Activated T-helper 1 cell treated with anti-CD3 and anti-CD28 coated beads, Interleukin-12 subunit alpha, Interleukin-12 subunit beta, Interleukin-2, Interleukin-4 antibody, amounts not matched to agents 30 ng/mL and 10 ng/mL and 1 ng/mL, durations not matched to agents 14 hours and 24 hours and 36 hours (primary cell): ENCODE measurements at regions not wholly inside any gene's neighbourhood (a gene's known extent, or its start where the extent isn't known, plus 50 kb on each side); places are given as distances from the start of the nearest gene placed in this dataset.

Experiments
- DNase-seq: peaks from one replicate; pipeline ENCODE4 v3.0.0; 2021; ENCODE audit warnings: low spot score
- H3K27ac Mint-ChIP-seq: one replicate; pipeline ENCODE4 v1.8.0; 2021; ENCODE audit warnings: mild to moderate bottlenecking, mixed read lengths
- H3K27me3 Mint-ChIP-seq: one replicate; pipeline ENCODE4 v1.8.0; 2022; ENCODE audit warnings: mild to moderate bottlenecking, moderate library complexity, mixed read lengths; ENCODE audit not compliant: insufficient read depth
- H3K36me3 Mint-ChIP-seq: one replicate; pipeline ENCODE4 v1.8.0; 2021; ENCODE audit warnings: low read depth, mixed read lengths
- H3K4me1 Mint-ChIP-seq: one replicate; pipeline ENCODE4 v1.8.0; 2021; ENCODE audit warnings: low read depth, mixed read lengths
- H3K4me3 Mint-ChIP-seq: one replicate; pipeline ENCODE4 v1.8.0; 2021; ENCODE audit warnings: mild to moderate bottlenecking, moderate library complexity, mixed read lengths
- H3K9me3 Mint-ChIP-seq: one replicate; pipeline ENCODE4 v1.8.0; 2021; ENCODE audit warnings: mixed read lengths
- intact Hi-C: fragments of 100-400 bp; cut with micrococcal nuclease; formaldehyde crosslinking; loops from one replicate; pipeline ENCODE4 v1.15.1; 2024

- H3K27ac Mint-ChIP-seq: peak overlapping the region; percentile 50
- H3K4me3 Mint-ChIP-seq: no peak overlapping the region
- intact Hi-C loops: loop anchor here (2.0 to 5.0 kb wide), 3 partner anchors 16 to 92 kb away; no protein-coding TSS in a partner anchor
- no peak for DNase-seq
- peaks cover 4% of the 10 kb centered on the region for H3K9me3 Mint-ChIP-seq
- H3K36me3 Mint-ChIP-seq: peaks cover 2% of the 10 kb centered on the region
- peaks cover 31% of the 10 kb centered on the region for H3K4me1 Mint-ChIP-seq
- H3K27me3 Mint-ChIP-seq: no peaks in the 10 kb centered on the region
Observed at GRCh38 chr10:3684891-3685290, 100.1 kb downstream of the KLF6 start.

GRCh38 chr10:3683560-3683959 is 101.4 kb downstream of the KLF6 start:
- intact Hi-C loops: no loop called here
- no peaks in the 10 kb centered on the region for H3K27me3 Mint-ChIP-seq
- no peak overlapping the region for H3K4me3 Mint-ChIP-seq
- DNase-seq: no peak
- no peaks in the 10 kb centered on the region for H3K36me3 Mint-ChIP-seq
- no peak overlapping the region for H3K27ac Mint-ChIP-seq
- peaks cover 4% of the 10 kb centered on the region for H3K9me3 Mint-ChIP-seq
- H3K4me1 Mint-ChIP-seq: peaks cover 27% of the 10 kb centered on the region

- intact Hi-C loops: no loop called here
- Mint-ChIP-seq H3K36me3 (no peaks in the 10 kb centered on the region), H3K27ac (no peak overlapping the region), H3K9me3 (peaks cover 4% of the 10 kb centered on the region), H3K4me1 (peaks cover 27% of the 10 kb centered on the region), H3K27me3 (peaks cover 3% of the 10 kb centered on the region), H3K4me3 (no peak overlapping the region)
- no peak for DNase-seq
Observed at GRCh38 chr10:3682745-3683144, 102.3 kb downstream of the KLF6 start.

GRCh38 chr10:3681642-3682554 is 103.1 kb downstream of the KLF6 start:
- DNase-seq: no peak
- no peak overlapping the region for H3K27ac Mint-ChIP-seq
- H3K27me3 Mint-ChIP-seq: peaks cover 5% of the 10 kb centered on the region
- no peak overlapping the region for H3K4me3 Mint-ChIP-seq
- intact Hi-C loops: no loop called here
- peaks cover 27% of the 10 kb centered on the region for H3K4me1 Mint-ChIP-seq
- peaks cover 4% of the 10 kb centered on the region for H3K9me3 Mint-ChIP-seq
- H3K36me3 Mint-ChIP-seq: no peaks in the 10 kb centered on the region

- H3K4me3 Mint-ChIP-seq: no peak overlapping the region
- no peaks in the 10 kb centered on the region for H3K9me3 Mint-ChIP-seq
- no peaks in the 10 kb centered on the region for H3K36me3 Mint-ChIP-seq
- intact Hi-C loops: no loop called here
- no peak overlapping the region for H3K27ac Mint-ChIP-seq
- H3K27me3 Mint-ChIP-seq: peaks cover 5% of the 10 kb centered on the region
- H3K4me1 Mint-ChIP-seq: peaks cover 22% of the 10 kb centered on the region
- DNase-seq: no peak
Observed at GRCh38 chr10:3679950-3680629, 104.9 kb downstream of the KLF6 start.

GRCh38 chr10:3678629-3679227 is 106.3 kb downstream of the KLF6 start:
- Mint-ChIP-seq H3K4me1 (peaks cover 8% of the 10 kb centered on the region), H3K9me3 (no peaks in the 10 kb centered on the region), H3K27me3 (peaks cover 5% of the 10 kb centered on the region), H3K4me3 (no peak overlapping the region), H3K27ac (no peak overlapping the region), H3K36me3 (no peaks in the 10 kb centered on the region)
- intact Hi-C loops: no loop called here
- DNase-seq: no peak

GRCh38 chr10:3676564-3676963 is 108.4 kb downstream of the KLF6 start:
- intact Hi-C loops: no loop called here
- no peak overlapping the region for H3K4me3 Mint-ChIP-seq
- H3K4me1 Mint-ChIP-seq: no peaks in the 10 kb centered on the region
- no peaks in the 10 kb centered on the region for H3K9me3 Mint-ChIP-seq
- H3K36me3 Mint-ChIP-seq: no peaks in the 10 kb centered on the region
- H3K27me3 Mint-ChIP-seq: peaks cover 5% of the 10 kb centered on the region
- DNase-seq: no peak
- no peak overlapping the region for H3K27ac Mint-ChIP-seq

- H3K27me3 Mint-ChIP-seq: peaks cover 3% of the 10 kb centered on the region
- intact Hi-C loops: no loop called here
- no peak for DNase-seq
- H3K27ac Mint-ChIP-seq: no peak overlapping the region
- H3K9me3 Mint-ChIP-seq: no peaks in the 10 kb centered on the region
- no peak overlapping the region for H3K4me3 Mint-ChIP-seq
- H3K36me3 Mint-ChIP-seq: peaks cover 1% of the 10 kb centered on the region
- H3K4me1 Mint-ChIP-seq: peaks cover 32% of the 10 kb centered on the region
Observed at GRCh38 chr10:3672220-3672619, 112.8 kb downstream of the KLF6 start.

GRCh38 chr10:3671386-3671955 is 113.5 kb downstream of the KLF6 start:
- Mint-ChIP-seq H3K36me3 (peaks cover 1% of the 10 kb centered on the region), H3K9me3 (no peaks in the 10 kb centered on the region), H3K27me3 (peaks cover 3% of the 10 kb centered on the region), H3K27ac (no peak overlapping the region), H3K4me1 (peaks cover 40% of the 10 kb centered on the region), H3K4me3 (no peak overlapping the region)
- DNase-seq: no peak
- intact Hi-C loops: no loop called here

GRCh38 chr10:3668966-3669330 is 116.1 kb downstream of the KLF6 start:
- peak overlapping the region; percentile 82 for H3K4me3 Mint-ChIP-seq
- DNase-seq: no peak
- peak overlapping the region; percentile 89 for H3K27ac Mint-ChIP-seq
- peaks cover 1% of the 10 kb centered on the region for H3K36me3 Mint-ChIP-seq
- H3K9me3 Mint-ChIP-seq: no peaks in the 10 kb centered on the region
- H3K27me3 Mint-ChIP-seq: peaks cover 3% of the 10 kb centered on the region
- peaks cover 44% of the 10 kb centered on the region for H3K4me1 Mint-ChIP-seq
- intact Hi-C loops: loop anchor here (1.0 to 5.0 kb wide), 7 partner anchors 16 to 983 kb away; no protein-coding TSS in a partner anchor

GRCh38 chr10:3668276-3668965 is 116.6 kb downstream of the KLF6 start:
- peak; percentile 55 for DNase-seq
- Mint-ChIP-seq H3K36me3 (peaks cover 1% of the 10 kb centered on the region), H3K4me3 (peak overlapping the region; percentile 82), H3K9me3 (no peaks in the 10 kb centered on the region), H3K27ac (peak overlapping the region; percentile 89), H3K27me3 (peaks cover 3% of the 10 kb centered on the region), H3K4me1 (peaks cover 44% of the 10 kb centered on the region)
- intact Hi-C loops: loop anchor here (1.0 to 5.0 kb wide), 6 partner anchors 16 to 984 kb away; no protein-coding TSS in a partner anchor
